ENCODE measurements at regions not wholly inside any gene's neighbourhood (a gene's known extent, or its start where the extent isn't known, plus 50 kb on each side); places are given as distances from the start of the nearest gene placed in this dataset.

DNA sequence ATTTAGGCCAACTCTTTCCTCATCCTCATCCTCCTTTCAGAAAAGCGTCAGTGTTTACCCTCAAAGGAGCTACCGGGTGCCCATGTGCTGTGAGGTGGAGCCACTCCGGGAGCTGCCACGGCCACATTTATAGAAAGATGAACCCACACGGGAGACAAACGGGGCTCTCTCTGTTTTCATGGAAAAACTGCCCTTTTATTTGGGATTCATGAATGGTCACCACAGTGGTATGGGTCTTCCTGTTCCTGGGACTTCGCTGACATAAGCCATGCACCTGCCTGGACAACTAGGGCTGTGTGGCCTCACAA lies 224.2 kb downstream of the ZIC5 start:
- CTCF ChIA-PET (ENCODE audit: low intra/inter-chr PET ratio, low total read pairs) = no interaction called here
- Histone ChIP-seq H3K79me2 (ENCODE audit: insufficient read depth, low read length) (no peaks in the 10 kb centered on the region), H3K36me3 (replicated peaks in 1 of 2; ENCODE audit: control insufficient read depth in 1 of 2, insufficient read depth in 2 of 2, low read length in 2 of 2) (no peaks in the 10 kb centered on the region), H2AFZ (ENCODE audit: low read length) (no peak overlapping the region), H3K9ac (ENCODE audit: insufficient read depth, low read depth, low read length) (no peak overlapping the region), H3K27ac (ENCODE audit: extremely low read length, insufficient read depth, low read length) (no peak overlapping the region), H3K27me3 (ENCODE audit: control insufficient read depth in 1 of 2, insufficient read depth in 2 of 2, low read length in 2 of 2) (no peaks in the 10 kb centered on the region), H3K4me1 (ENCODE audit: insufficient read depth, low read length) (peaks cover 13% of the 10 kb centered on the region), H3K9me3 (ENCODE audit: low read length) (no peaks in the 10 kb centered on the region), H4K20me1 (ENCODE audit: insufficient read depth, low read length) (no peaks in the 10 kb centered on the region), H3K4me2 (ENCODE audit: low read depth, low read length) (no peak overlapping the region), H3K4me3 (replicated peaks in 1 of 3; ENCODE audit: insufficient read depth in 1 of 3, low read depth in 2 of 3, low read length in 3 of 3) (no peak overlapping the region)
- ATAC-seq (no peak), FAIRE-seq (no peak), DNase-seq (ENCODE audit: low spot score) (no peak)
- in situ Hi-C loops (cut with HindIII; ENCODE audit: extremely low pct_ligation_motif_present, low pct_unique_long_range_greater_than_20kb) (no loop called here), intact Hi-C loops (cut with micrococcal nuclease; ENCODE audit: unreplicated experiment) (no loop called here)
- 69% methylated on average over 7 of the region's 7 CpGs for WGBS (ENCODE audit: low lambda C conversion rate)
- no peak for TF ChIP-seq ZNF780A (CRISPR knock-in tag; IDR thresholded peaks at IDR 0.05)
- no peak for TF ChIP-seq ATF3 (CRISPR knock-in tag; IDR thresholded peaks at IDR 0.05)
- TF ChIP-seq NR3C1 (CRISPR knock-in tag; IDR thresholded peaks at IDR 0.05) = no peak
- TF ChIP-seq KDM5A (IDR thresholded peaks at IDR 0.05; ENCODE audit: borderline replicate concordance, low read length) = no peak
- TF ChIP-seq TFAP4 (IDR thresholded peaks at IDR 0.05; ENCODE audit: borderline replicate concordance, low read depth) = no peak
- TF ChIP-seq, protein P1, sequence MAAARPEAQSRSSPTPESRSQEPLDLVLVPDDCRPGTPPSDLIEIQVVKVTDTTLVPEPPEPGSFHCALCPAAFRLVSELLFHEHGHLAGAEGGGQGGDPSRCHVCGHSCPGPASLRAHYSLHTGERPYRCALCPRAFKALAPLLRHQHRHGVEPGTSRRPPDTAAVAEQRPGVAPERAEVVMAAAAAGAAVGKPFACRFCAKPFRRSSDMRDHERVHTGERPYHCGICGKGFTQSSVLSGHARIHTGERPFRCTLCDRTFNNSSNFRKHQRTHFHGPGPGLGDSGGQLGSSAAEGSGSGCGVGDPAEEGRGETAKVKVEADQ (CRISPR knock-in tag; IDR thresholded peaks at IDR 0.05; ENCODE audit: borderline replicate concordance) = no peak
- TF ChIP-seq ZNF878 (CRISPR knock-in tag; IDR thresholded peaks at IDR 0.05) = no peak
- TF ChIP-seq JUN (CRISPR knock-in tag; IDR thresholded peaks at IDR 0.05) = no peak
- TF ChIP-seq TFDP2 (CRISPR knock-in tag; IDR thresholded peaks at IDR 0.05) = no peak
- no TSS peak for BruUV-seq (replicated peaks)
- POLR2A ChIA-PET = no interaction called here
